NCI-H2081 (cell line): ENCODE measurements at regions not wholly inside any gene's neighbourhood (a gene's known extent, or its start where the extent isn't known, plus 50 kb on each side); places are given as distances from the start of the nearest gene placed in this dataset.
"Not testable (repeated sequence)": the region's sequence is repeated elsewhere in the genome, so short reads cannot be mapped to it uniquely, and the experiment has no call there.

Experiments
- DNase-seq, 2 experiments: peaks; one replicate each; lab custom pipeline; 2025; lab: John Stamatoyannopoulos, UW

DNA sequence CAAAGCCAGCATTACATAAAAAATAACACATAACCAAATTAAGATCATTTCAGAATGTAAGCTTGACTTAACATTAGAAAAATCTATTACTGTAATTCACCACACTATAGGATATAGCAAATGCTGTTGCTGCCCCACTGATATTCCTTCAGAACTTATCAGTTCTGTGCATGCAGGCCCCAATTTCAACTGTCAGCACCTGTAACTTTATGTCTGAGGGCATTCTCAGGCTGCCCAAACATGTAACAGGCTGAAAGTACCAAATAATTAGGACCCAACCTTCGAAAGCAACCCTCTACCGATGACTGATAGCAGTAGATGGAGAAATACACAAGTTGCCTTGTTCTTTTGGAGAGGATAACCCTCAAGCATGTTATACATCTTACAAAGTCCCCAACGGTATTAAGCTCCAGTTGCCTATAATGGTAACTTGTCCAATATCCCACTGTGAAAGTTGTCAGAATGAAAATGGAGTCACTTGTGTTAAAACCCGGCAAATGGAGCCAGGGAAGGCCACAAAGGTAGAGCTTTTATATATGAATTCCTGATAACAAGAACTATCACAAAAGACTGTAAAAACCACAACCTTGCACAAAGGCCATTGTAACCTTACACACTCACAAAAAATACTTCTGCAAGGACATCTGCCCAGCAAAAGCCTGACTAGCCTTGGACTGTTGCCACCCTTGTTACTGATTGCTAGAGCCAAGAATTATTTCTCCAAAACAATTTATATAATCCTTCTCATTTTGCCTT, 66.9 kb upstream of the ZNF746 start:
- DNase-seq: no peak

DNA sequence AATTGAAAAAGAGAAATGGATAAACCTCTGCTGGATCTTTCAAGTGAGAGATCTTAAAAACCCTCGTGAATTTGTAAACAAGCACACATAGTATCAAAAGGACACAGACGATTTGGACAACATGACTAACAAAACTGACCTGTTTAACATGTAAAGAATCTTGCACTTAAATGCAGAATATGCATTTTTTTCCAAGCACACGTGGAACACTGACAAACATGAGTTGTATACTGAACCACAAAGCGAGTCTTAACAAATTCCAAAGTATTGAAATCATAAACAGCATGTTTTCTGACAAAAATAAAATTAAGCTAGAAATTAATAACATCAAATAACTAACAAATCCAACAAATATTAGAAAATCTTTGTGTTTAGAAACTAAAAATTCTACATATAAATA, 65.0 kb upstream of the ZNF746 start:
- DNase-seq: no peak

DNA sequence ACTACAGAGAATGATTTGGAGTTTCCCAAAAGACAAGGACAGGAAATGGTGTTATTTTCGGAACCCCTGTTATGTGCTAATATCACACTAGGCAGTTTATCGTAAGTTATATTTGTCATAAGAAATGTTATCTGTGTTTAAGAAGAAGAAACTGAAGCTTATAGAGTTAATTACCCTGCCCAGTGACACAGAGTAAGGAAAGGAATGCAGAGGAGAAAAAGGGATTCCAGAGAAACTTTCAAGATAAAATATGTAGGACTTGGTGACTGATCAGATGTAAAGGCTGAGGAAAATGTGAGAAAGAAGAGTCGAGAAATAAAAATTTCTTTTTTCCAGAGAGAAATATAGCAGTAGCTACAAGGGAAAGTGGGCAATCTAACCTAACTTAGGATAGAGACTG, 63.5 kb upstream of the ZNF746 start:
- no peak for DNase-seq

DNA sequence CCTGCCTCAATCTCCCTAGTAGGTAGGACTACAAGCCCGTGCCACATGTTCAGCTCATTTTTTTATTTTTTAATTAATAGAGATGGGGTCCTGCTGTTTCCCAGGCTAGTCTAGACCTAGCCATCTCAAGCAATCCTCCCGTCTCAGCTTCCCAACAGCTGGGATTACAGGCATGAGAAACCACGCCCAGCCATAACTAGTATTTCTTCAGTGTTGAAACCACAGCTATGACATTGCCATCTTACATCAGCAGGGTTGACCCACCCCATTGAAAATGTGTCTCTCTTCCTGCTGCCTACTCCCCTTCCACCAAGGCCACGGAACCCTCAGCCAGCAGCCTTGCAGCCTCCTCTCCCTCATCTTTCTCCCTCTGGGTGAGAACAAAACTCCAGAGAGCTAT, 62.1 kb upstream of the ZNF746 start:
- no peak for DNase-seq

DNA sequence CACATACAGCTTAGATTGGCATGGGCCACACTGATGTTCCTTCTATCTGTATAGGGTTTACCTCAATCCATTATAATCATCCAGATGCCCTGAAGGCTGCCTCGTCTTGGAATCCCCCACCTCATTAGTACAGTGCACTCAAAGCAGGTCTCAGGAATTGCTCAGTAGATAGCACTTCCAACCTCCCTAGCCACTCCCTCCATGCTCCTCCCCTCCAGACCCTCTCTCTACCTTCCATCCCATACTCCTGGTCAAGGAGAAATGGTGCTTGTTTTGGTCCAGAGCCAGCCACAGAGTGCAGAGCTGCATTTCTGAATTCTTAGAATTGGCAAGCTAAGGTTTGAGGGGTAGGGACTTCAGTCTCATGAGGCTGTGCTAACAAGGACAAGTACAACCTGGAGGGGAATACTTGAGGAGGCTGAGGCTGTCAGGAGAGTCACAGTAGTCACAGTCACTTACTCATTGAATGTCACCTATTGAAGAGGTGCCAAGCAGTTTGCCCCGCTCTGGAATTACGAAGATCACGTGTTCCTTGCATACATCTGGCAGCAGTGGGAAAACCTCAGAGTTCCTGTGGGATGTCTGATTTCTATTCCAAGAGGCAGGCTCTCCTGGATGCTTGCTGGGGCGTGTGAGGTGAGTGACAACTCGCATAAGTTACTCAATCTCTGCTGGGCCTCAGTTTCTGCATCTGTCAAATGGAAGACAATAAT, 60.7 kb upstream of the ZNF746 start:
- no peak for DNase-seq

DNA sequence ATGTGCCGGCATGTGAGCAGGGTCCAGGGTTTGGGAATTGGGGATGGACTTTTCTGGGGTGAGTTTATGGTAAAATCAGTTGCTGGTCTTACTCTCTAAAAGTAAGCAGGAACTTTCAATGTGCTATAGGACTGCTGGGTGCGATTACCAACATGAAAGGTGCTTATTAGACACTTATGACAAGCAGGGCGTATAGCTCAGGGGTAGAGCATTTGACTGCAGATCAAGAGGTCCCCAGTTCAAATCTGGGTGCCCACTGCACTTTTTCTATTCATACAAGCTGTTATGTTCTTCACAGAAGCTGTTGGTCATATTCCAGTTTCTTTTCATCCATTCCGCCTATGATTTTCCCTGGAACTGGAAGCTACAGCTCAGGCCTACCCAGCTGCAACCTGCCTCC, 58.9 kb upstream of the ZNF746 start:
- not testable (repeated sequence) for DNase-seq

DNA sequence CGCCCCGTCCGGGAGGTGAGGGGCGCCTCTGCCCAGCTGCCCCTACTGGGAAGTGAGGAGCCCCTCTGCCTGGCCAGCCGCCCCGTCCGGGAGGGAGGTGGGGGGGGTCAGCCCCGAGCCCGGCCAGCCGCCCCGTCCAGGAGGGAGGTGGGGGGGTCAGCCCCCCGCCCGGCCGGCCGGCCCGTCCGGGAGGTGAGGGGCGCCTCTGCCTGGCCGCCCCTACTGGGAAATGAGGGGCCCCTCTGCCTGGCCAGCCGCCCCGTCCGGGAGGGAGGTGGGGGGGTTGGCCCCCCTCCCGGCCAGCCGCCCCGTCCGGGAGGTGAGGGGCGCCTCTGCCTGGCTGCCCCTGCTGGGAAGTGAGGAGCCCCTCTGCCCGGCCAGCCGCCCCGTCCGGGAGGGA, 57.2 kb upstream of the ZNF746 start:
- not testable (repeated sequence) for DNase-seq

DNA sequence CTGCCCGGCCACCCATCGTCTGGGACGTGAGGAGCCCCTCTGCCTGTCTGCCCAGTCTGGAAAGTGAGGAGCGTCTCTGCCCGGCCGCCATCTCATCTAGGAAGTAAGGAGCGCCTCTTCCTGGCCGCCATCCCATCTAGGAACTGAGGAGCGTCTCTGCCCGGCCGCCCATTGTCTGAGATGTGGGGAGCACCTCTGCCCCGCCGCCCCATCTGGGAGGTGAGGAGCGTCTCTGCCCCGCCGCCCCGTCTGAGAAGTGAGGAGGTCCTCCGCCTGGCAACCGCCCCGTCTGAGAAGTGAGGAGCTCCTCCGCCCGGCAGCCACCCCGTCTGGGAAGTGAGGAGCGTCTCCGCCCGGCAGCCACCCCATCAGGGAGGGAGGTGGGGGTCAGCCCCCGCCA, 56.4 kb upstream of the ZNF746 start:
- DNase-seq: not testable (repeated sequence)

DNA sequence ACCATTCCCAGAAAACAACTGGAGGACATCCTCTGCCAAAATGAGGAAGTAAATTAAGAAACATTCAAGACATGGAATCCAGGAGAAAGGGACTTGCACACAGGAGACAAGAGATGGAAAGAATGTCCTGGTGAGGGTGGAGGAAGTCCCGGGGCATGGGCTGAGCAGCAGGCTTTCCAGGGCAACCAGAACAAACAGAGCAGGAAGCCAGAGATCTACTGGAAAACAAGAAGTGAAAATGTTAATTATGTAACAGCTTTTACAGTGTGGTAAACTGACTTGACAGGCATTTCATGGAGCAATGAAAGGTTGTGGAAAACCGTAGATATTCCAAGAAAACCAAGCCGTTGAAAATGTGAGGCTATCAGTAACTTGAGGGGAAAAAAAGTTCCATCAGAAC, 55.2 kb upstream of the ZNF746 start:
- no peak for DNase-seq
